ENCODE measurements at regions not wholly inside any gene's neighbourhood (a gene's known extent, or its start where the extent isn't known, plus 50 kb on each side); places are given as distances from the start of the nearest gene placed in this dataset.

DNA sequence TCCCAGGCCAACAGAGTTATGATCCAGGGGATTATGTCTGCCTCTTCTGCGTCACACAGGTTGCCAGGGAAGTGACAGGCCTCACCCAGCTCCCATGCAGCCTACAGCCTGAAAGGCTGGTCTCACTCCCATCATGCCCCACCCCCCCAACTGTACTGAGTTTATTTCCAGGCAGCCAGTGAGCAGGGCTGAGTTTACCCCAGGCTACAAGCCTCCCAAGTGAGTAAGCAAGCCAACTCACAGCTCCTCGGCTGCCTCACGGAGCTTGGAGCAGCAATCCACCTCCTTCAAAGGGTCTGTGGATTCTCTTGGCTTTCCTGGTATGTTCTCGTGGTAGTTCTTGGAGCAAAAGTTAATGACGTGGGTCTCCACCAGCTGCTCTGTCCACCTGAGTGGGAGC is 1147.6 kb upstream of the ADGRL4 start:
- TF ChIP-seq CTCF (IDR thresholded peaks at IDR 0.05) (no peak), POLR2A (IDR thresholded peaks at IDR 0.05) (no peak), POLR2AphosphoS5 (IDR thresholded peaks at IDR 0.05) (no peak), EP300 (IDR thresholded peaks at IDR 0.05) (no peak)

Measured in sigmoid colon (tissue), 4 donors.